ENCODE measurements at regions not wholly inside any gene's neighbourhood (a gene's known extent, or its start where the extent isn't known, plus 50 kb on each side); places are given as distances from the start of the nearest gene placed in this dataset.

- no peak for DNase-seq (ENCODE audit: low read depth)
- no peak overlapping the region for H3K4me3 ChIP-seq (ENCODE audit: low read depth, low read length)
- TF ChIP-seq, protein P1, sequence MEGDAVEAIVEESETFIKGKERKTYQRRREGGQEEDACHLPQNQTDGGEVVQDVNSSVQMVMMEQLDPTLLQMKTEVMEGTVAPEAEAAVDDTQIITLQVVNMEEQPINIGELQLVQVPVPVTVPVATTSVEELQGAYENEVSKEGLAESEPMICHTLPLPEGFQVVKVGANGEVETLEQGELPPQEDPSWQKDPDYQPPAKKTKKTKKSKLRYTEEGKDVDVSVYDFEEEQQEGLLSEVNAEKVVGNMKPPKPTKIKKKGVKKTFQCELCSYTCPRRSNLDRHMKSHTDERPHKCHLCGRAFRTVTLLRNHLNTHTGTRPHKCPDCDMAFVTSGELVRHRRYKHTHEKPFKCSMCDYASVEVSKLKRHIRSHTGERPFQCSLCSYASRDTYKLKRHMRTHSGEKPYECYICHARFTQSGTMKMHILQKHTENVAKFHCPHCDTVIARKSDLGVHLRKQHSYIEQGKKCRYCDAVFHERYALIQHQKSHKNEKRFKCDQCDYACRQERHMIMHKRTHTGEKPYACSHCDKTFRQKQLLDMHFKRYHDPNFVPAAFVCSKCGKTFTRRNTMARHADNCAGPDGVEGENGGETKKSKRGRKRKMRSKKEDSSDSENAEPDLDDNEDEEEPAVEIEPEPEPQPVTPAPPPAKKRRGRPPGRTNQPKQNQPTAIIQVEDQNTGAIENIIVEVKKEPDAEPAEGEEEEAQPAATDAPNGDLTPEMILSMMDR (IDR thresholded peaks at IDR 0.05; ENCODE audit: control insufficient read depth, extremely low read depth, insufficient read depth) = no peak
Observed at GRCh38 chr2:221212105-221212504, 360.0 kb downstream of the EPHA4 start.

- no peak for DNase-seq (ENCODE audit: low read depth)
- TF ChIP-seq, protein P1 (IDR thresholded peaks at IDR 0.05; ENCODE audit: control insufficient read depth, extremely low read depth, insufficient read depth) = no peak
- no peak overlapping the region for H3K4me3 ChIP-seq (ENCODE audit: low read depth, low read length)
Observed at GRCh38 chr2:221215487-221215886, 356.6 kb downstream of the EPHA4 start.

DNA sequence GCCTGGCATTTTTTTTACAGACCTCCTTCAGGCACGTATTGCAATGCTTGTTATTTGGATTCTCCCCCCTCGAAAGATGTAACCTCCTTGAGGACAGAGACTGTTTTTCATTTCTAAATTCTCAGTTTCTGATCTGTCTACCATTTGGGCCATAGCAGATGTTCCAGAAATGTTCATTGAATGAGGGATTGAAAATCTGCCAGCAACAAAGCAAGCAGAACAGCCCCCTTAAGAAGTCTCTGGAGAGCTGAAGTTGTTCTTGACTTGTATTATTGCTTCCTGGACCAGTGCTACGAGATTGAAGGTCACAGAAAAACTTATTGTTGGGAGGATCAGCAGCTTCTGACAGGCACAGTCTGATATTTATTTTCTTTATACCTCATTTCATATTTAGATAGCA lies 355.5 kb downstream of the EPHA4 start:
- DNase-seq (ENCODE audit: low read depth) = no peak
- TF ChIP-seq, protein P1 (IDR thresholded peaks at IDR 0.05; ENCODE audit: control insufficient read depth, extremely low read depth, insufficient read depth) = no peak
- H3K4me3 ChIP-seq (ENCODE audit: low read depth, low read length) = no peak overlapping the region

DNA sequence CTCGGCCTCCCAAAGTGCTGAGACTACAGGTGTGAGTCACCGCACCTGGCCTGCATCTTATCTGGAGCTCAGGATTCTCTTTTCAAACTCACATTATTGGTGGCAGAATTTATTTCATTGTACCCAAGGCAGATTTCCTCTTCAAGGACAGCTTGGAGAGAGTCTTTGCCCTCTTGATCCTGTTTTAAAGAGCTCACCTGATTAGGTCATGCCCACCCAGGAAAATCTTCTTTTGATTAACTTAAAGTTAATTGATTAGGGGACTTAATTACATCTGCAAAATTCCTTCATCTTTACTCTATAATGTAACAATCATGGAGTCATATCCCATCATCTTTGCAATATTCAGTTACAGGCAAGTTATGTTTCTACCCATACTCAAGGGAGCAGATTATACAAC lies 346.4 kb downstream of the EPHA4 start:
- no peak for DNase-seq (ENCODE audit: low read depth)
- no peak overlapping the region for H3K4me3 ChIP-seq (ENCODE audit: low read depth, low read length)
- TF ChIP-seq, protein P1 (IDR thresholded peaks at IDR 0.05; ENCODE audit: control insufficient read depth, extremely low read depth, insufficient read depth) = no peak

DNA sequence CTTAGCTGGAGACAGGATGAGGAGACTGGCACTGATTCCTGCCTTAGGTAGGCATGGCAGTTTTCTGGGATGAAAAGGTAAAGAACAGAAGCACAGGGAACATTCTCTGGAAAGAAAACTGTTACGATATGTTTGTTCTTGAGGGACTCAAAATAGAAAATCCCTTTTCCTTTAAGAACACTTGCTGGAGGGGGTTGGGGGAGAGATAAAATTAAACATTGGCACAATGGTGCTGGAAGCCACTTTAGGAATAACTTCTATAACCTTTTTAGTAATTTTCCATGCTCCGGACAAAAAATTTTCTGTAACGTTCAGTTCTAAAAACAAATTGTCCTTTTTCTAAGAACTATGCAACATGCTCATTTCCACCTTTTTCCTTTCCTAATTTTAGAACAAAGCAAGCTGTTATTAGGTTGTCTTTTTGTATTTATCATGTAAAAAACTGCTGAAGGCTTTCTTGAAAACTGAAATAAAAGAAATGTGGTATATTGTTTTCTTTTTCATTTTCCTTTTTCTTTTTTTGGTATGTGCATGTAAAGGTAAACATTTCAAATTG lies 343.8 kb downstream of the EPHA4 start:
- no peak for DNase-seq (ENCODE audit: low read depth)
- TF ChIP-seq, protein P1 (IDR thresholded peaks at IDR 0.05; ENCODE audit: control insufficient read depth, extremely low read depth, insufficient read depth) = no peak

DNA sequence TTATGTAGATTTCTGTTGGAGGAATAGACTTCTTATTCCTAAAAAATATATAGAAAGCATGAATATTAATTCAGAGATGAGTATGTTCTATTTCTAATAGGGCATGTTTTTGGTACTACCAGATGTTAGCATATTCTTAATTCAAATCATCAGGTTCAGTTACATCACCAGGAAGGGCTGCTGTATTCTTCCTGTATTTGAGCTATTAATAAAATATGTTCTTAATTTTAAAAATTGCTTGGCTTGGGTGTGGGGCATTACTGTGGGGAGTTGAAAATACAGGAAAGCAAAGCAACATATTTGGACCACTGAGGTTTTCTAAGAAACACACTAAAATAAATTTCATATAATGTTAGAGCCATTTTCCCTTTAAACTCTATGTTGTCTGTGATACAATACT lies 343.0 kb downstream of the EPHA4 start:
- H3K4me3 ChIP-seq (ENCODE audit: low read depth, low read length) = no peak overlapping the region
- no peak for DNase-seq (ENCODE audit: low read depth)
- TF ChIP-seq, protein P1 (IDR thresholded peaks at IDR 0.05; ENCODE audit: control insufficient read depth, extremely low read depth, insufficient read depth) = no peak

More for the DNA sequence above, 343.8 kb downstream of the EPHA4 start:
- no peak overlapping the region for H3K4me3 ChIP-seq (ENCODE audit: low read depth, low read length)

- H3K4me3 ChIP-seq (ENCODE audit: low read depth, low read length) = no peak overlapping the region
- no peak for DNase-seq (ENCODE audit: low read depth)
- TF ChIP-seq, protein P1 (IDR thresholded peaks at IDR 0.05; ENCODE audit: control insufficient read depth, extremely low read depth, insufficient read depth) = no peak
Observed at GRCh38 chr2:221231511-221231910, 340.6 kb downstream of the EPHA4 start.

All from LNCaP clone FGC (cell line).